RWPE2 (cell line): ENCODE measurements at regions not wholly inside any gene's neighbourhood (a gene's known extent, or its start where the extent isn't known, plus 50 kb on each side); places are given as distances from the start of the nearest gene placed in this dataset.

Experiments
- ATAC-seq: fragments of 200-7000 bp; cut with Tn5 transposase; 3 replicates; pipeline ENCODE4 v1.9.1; 2021; ENCODE audit warnings: low read depth
- DNase-seq: peaks from one replicate; pipeline ENCODE4 v3.0.0-alpha.2; 2020; ENCODE audit warnings: low spot score
- H3K27ac ChIP-seq: fragments of 450-650 bp; 2 replicates; pipeline ENCODE4 v1.5.1; 2017; ENCODE audit warnings: mild to moderate bottlenecking; ENCODE audit not compliant: poor library complexity, severe bottlenecking
- H3K27me3 ChIP-seq: fragments of 250-450 bp; sonication (Bioruptor Pico); 2 replicates; pipeline ENCODE4 v1.5.1; 2021; ENCODE audit warnings: mild to moderate bottlenecking, moderate library complexity; ENCODE audit not compliant: insufficient read depth, poor library complexity, severe bottlenecking
- H3K36me3 ChIP-seq: fragments of 250-450 bp; sonication (Bioruptor Pico); 2 replicates; pipeline ENCODE4 v1.5.1; 2020; ENCODE audit warnings: low read depth, mild to moderate bottlenecking, moderate library complexity
- H3K4me1 ChIP-seq: fragments of 250-450 bp; sonication (Bioruptor Pico); 2 replicates; pipeline ENCODE4 v1.5.1; 2021; ENCODE audit warnings: mild to moderate bottlenecking, moderate library complexity; ENCODE audit not compliant: insufficient read depth, poor library complexity, severe bottlenecking
- H3K4me3 ChIP-seq: fragments of 250-450 bp; sonication (Bioruptor Pico); 2 replicates; pipeline ENCODE4 v1.5.1; 2021; ENCODE audit warnings: mild to moderate bottlenecking, moderate library complexity; ENCODE audit not compliant: severe bottlenecking
- H3K9me3 ChIP-seq: fragments of 250-450 bp; sonication (Bioruptor Pico); 2 replicates; pipeline ENCODE4 v1.5.1; 2021; ENCODE audit warnings: mild to moderate bottlenecking, moderate library complexity; ENCODE audit not compliant: severe bottlenecking
- CTCF ChIP-seq: fragments of 450-650 bp; IDR thresholded peaks from one replicate; pipeline ENCODE4 v1.5.1; 2017; ENCODE audit warnings: mild to moderate bottlenecking, moderate library complexity; ENCODE audit not compliant: poor library complexity, severe bottlenecking

- Histone ChIP-seq H3K9me3 (no peaks in the 10 kb centered on the region), H3K4me3 (no peak overlapping the region), H3K4me1 (no peaks in the 10 kb centered on the region), H3K27me3 (no peaks in the 10 kb centered on the region), H3K36me3 (no peaks in the 10 kb centered on the region), H3K27ac (no peak overlapping the region)
- no peak for DNase-seq
- TF ChIP-seq CTCF = no peak
- ATAC-seq = no peak
These were observed 416.4 kb downstream of the TSHZ3 start for GRCh38 chr19:30932854-30933253.

- Histone ChIP-seq H3K27ac (no peak overlapping the region), H3K27me3 (no peaks in the 10 kb centered on the region), H3K4me1 (no peaks in the 10 kb centered on the region), H3K9me3 (no peaks in the 10 kb centered on the region), H3K4me3 (no peak overlapping the region), H3K36me3 (no peaks in the 10 kb centered on the region)
- ATAC-seq (no peak), DNase-seq (no peak)
- no peak for TF ChIP-seq CTCF
These were observed 418.1 kb downstream of the TSHZ3 start for GRCh38 chr19:30930941-30931706.

- Histone ChIP-seq H3K27me3 (peaks cover 3% of the 10 kb centered on the region), H3K36me3 (no peaks in the 10 kb centered on the region), H3K9me3 (no peaks in the 10 kb centered on the region), H3K4me3 (no peak overlapping the region), H3K27ac (no peak overlapping the region), H3K4me1 (no peaks in the 10 kb centered on the region)
- TF ChIP-seq CTCF = no peak
- ATAC-seq (no peak), DNase-seq (no peak)
These were observed 421.5 kb downstream of the TSHZ3 start for GRCh38 chr19:30927705-30928104.

- no peak for TF ChIP-seq CTCF
- no peak for DNase-seq
- H3K9me3 ChIP-seq = no peaks in the 10 kb centered on the region
- H3K4me1 ChIP-seq = no peaks in the 10 kb centered on the region
- ATAC-seq = no peak
- H3K27ac ChIP-seq = no peak overlapping the region
- H3K4me3 ChIP-seq = no peak overlapping the region
- peaks cover 3% of the 10 kb centered on the region for H3K27me3 ChIP-seq
- no peaks in the 10 kb centered on the region for H3K36me3 ChIP-seq
These were observed 424.6 kb downstream of the TSHZ3 start for GRCh38 chr19:30924670-30925069.

GRCh38 chr19:30924069-30924636 lies 425.1 kb downstream of the TSHZ3 start:
- TF ChIP-seq CTCF = no peak
- H3K4me3 ChIP-seq = no peak overlapping the region
- no peaks in the 10 kb centered on the region for H3K9me3 ChIP-seq
- no peak for ATAC-seq
- DNase-seq = no peak
- no peak overlapping the region for H3K27ac ChIP-seq
- no peaks in the 10 kb centered on the region for H3K36me3 ChIP-seq
- H3K27me3 ChIP-seq = peaks cover 3% of the 10 kb centered on the region
- no peaks in the 10 kb centered on the region for H3K4me1 ChIP-seq
